ENCODE measurements at regions not wholly inside any gene's neighbourhood (a gene's known extent, or its start where the extent isn't known, plus 50 kb on each side); places are given as distances from the start of the nearest gene placed in this dataset.
A peak's percentile ranks its signal among the peaks of the same experiment; 100 is the strongest.

DNA sequence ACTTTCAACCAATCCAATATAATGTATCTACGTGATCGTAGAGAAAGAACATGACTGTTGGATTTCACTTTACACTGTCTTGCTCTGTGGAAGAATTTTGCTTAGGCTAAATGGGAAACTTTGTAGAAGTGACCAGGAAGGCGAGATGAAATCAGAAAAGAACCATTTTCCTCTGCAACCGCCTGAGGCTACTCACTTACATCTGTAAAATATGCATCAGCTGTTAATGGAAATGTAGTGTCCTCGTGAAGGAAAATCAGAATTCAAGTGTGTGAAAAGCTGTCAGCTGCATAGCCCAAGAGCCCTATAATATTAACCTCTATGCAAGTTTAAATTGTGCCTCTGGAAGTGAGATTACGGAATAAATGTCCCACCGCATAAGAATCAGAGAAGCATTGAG, 277.9 kb downstream of the C6orf118 start:
- no peak overlapping the region for H3K9ac ChIP-seq
- H2AFZ ChIP-seq, result peak overlapping the region; percentile 35
- no peaks in the 10 kb centered on the region for H4K20me1 ChIP-seq (ENCODE audit: insufficient read depth)
- 35 to 37% methylated on average over 7 of the region's 7 CpGs for WGBS, 2 experiments (ENCODE audit: low coverage in 1 of 2, low lambda C conversion rate in 2 of 2, missing lambda C conversion rate in 2 of 2)
- TF ChIP-seq EZH2 (IDR thresholded peaks at IDR 0.05; ENCODE audit: insufficient read depth, poor library complexity, severe bottlenecking) (no peak), EZH2phosphoT487 (IDR thresholded peaks at IDR 0.05; ENCODE audit: insufficient read depth, low read depth) (no peak)
- no peak overlapping the region for H3K4me2 ChIP-seq (ENCODE audit: unreplicated experiment)
- no peak overlapping the region for H3K4me3 ChIP-seq
- no peaks in the 10 kb centered on the region for H3K79me2 ChIP-seq (ENCODE audit: insufficient read depth)
- H3F3A ChIP-seq (ENCODE audit: insufficient read depth), result no peaks in the 10 kb centered on the region
- no peaks in the 10 kb centered on the region for H3K9me2 ChIP-seq (ENCODE audit: insufficient read depth)
- no peak overlapping the region for H3K27ac ChIP-seq
- H3K27me3 ChIP-seq (replicated peaks; ENCODE audit: insufficient read depth), result no peaks in the 10 kb centered on the region
- H3K4me1 ChIP-seq (ENCODE audit: insufficient read depth), result peaks cover 14% of the 10 kb centered on the region
- DNase-seq, result peak; percentile 9
- in situ Hi-C loops (cut with MboI), result no loop called here
- no peaks in the 10 kb centered on the region for H3K9me3 ChIP-seq (ENCODE audit: low read depth)
- no peaks in the 10 kb centered on the region for H3K36me3 ChIP-seq (ENCODE audit: low read depth)

DNA sequence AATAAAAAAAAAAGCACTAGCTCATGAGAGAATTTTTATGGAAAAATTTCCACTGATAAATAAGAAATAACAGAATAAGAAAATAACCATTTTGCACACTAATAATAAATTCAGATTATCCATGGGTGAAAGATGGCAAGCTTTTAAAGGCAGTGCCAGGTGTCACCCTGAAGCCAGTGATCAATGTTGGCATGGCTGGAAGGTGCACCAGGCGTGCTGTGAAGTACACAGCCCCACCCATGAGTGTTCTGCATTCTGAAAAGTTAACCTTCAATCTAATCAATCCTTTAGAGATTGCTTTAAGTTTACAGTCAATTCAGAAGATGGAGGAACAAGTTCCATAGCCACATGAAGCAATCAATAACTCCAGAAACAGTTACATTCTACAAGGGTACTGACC, 284.4 kb downstream of the C6orf118 start:
- no peaks in the 10 kb centered on the region for H3K79me2 ChIP-seq (ENCODE audit: insufficient read depth)
- no peaks in the 10 kb centered on the region for H3K4me1 ChIP-seq (ENCODE audit: insufficient read depth)
- no peak for DNase-seq
- H3K27me3 ChIP-seq (replicated peaks; ENCODE audit: insufficient read depth), result no peaks in the 10 kb centered on the region
- H3K4me2 ChIP-seq (ENCODE audit: unreplicated experiment), result no peak overlapping the region
- H4K20me1 ChIP-seq (ENCODE audit: insufficient read depth), result no peaks in the 10 kb centered on the region
- H2AFZ ChIP-seq, result no peak overlapping the region
- H3F3A ChIP-seq (ENCODE audit: insufficient read depth), result no peaks in the 10 kb centered on the region
- TF ChIP-seq EZH2 (IDR thresholded peaks at IDR 0.05; ENCODE audit: insufficient read depth, poor library complexity, severe bottlenecking) (no peak), EZH2phosphoT487 (IDR thresholded peaks at IDR 0.05; ENCODE audit: insufficient read depth, low read depth) (no peak)
- H3K9me3 ChIP-seq (ENCODE audit: low read depth), result no peaks in the 10 kb centered on the region
- no peak overlapping the region for H3K4me3 ChIP-seq
- H3K27ac ChIP-seq, result no peak overlapping the region
- WGBS, 2 experiments (ENCODE audit: low coverage in 1 of 2, low lambda C conversion rate in 2 of 2, missing lambda C conversion rate in 2 of 2), result 34 to 50% methylated on average over 1 of the region's 1 CpG
- no peaks in the 10 kb centered on the region for H3K36me3 ChIP-seq (ENCODE audit: low read depth)
- in situ Hi-C loops (cut with MboI), result no loop called here
- no peak overlapping the region for H3K9ac ChIP-seq
- H3K9me2 ChIP-seq (ENCODE audit: insufficient read depth), result no peaks in the 10 kb centered on the region

DNA sequence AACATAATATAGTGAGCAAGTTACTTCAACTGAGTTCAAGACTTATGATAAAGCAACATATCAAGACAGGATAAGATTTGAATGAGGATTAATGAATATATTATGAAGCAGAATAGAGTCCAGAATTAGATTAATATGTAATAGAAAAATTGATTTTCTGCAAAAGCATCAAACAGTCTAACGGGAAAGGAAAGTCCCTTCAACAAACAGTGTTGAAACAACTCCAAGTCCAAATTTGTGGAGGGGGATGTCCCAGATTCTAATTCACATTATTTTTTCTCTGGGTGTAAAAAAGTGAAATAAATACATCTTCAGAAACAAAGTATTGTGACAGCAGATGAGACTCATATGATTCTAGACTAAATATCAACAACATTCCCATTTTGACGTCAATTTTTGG, 289.7 kb downstream of the C6orf118 start:
- H3K9me2 ChIP-seq (ENCODE audit: insufficient read depth), result no peaks in the 10 kb centered on the region
- no peaks in the 10 kb centered on the region for H3F3A ChIP-seq (ENCODE audit: insufficient read depth)
- no peak overlapping the region for H3K27ac ChIP-seq
- no peaks in the 10 kb centered on the region for H4K20me1 ChIP-seq (ENCODE audit: insufficient read depth)
- no peak for TF ChIP-seq EZH2 (IDR thresholded peaks at IDR 0.05; ENCODE audit: insufficient read depth, poor library complexity, severe bottlenecking)
- no peak for TF ChIP-seq EZH2phosphoT487 (IDR thresholded peaks at IDR 0.05; ENCODE audit: insufficient read depth, low read depth)
- H3K4me3 ChIP-seq, result no peak overlapping the region
- no peak overlapping the region for H3K4me2 ChIP-seq (ENCODE audit: unreplicated experiment)
- 23 to 29% methylated on average over 2 of the region's 2 CpGs for WGBS, 2 experiments (ENCODE audit: low coverage in 1 of 2, low lambda C conversion rate in 2 of 2, missing lambda C conversion rate in 2 of 2)
- no peak for DNase-seq
- no peak overlapping the region for H3K9ac ChIP-seq
- no peaks in the 10 kb centered on the region for H3K4me1 ChIP-seq (ENCODE audit: insufficient read depth)
- no peaks in the 10 kb centered on the region for H3K27me3 ChIP-seq (replicated peaks; ENCODE audit: insufficient read depth)
- no peaks in the 10 kb centered on the region for H3K79me2 ChIP-seq (ENCODE audit: insufficient read depth)
- H3K36me3 ChIP-seq (ENCODE audit: low read depth), result no peaks in the 10 kb centered on the region
- in situ Hi-C loops (cut with MboI), result no loop called here
- H2AFZ ChIP-seq, result no peak overlapping the region
- no peaks in the 10 kb centered on the region for H3K9me3 ChIP-seq (ENCODE audit: low read depth)

DNA sequence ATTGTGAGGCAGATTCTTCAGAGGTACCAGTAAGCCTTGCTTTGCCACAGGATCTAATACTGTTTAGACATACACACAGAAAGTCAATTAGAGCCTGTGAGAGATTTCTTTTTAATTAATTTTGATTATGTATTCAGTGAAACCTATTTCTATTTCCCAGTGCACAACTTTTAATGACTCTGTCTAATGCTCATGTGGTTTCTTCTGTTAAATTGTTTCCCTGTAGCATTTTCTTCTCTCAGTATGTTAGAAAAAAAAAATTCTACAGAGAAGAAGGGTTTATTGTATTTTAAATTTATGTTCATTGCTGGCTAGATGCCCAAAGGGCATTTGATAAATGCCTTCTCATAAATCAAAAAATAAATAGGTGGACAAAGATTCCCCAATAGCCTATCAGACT, 293.7 kb downstream of the C6orf118 start:
- Histone ChIP-seq H3K4me2 (ENCODE audit: unreplicated experiment) (no peak overlapping the region), H3K4me1 (ENCODE audit: insufficient read depth) (peaks cover 26% of the 10 kb centered on the region), H3K36me3 (ENCODE audit: low read depth) (no peaks in the 10 kb centered on the region), H3K27me3 (replicated peaks; ENCODE audit: insufficient read depth) (no peaks in the 10 kb centered on the region), H3K9me2 (ENCODE audit: insufficient read depth) (no peaks in the 10 kb centered on the region), H3K27ac (no peak overlapping the region), H3K9me3 (ENCODE audit: low read depth) (no peaks in the 10 kb centered on the region), H2AFZ (no peak overlapping the region), H3F3A (ENCODE audit: insufficient read depth) (peaks cover 25% of the 10 kb centered on the region), H3K4me3 (no peak overlapping the region), H3K79me2 (ENCODE audit: insufficient read depth) (no peaks in the 10 kb centered on the region), H3K9ac (no peak overlapping the region), H4K20me1 (ENCODE audit: insufficient read depth) (no peaks in the 10 kb centered on the region)
- in situ Hi-C loops (cut with MboI), result no loop called here
- TF ChIP-seq EZH2phosphoT487 (IDR thresholded peaks at IDR 0.05; ENCODE audit: insufficient read depth, low read depth) (no peak), EZH2 (IDR thresholded peaks at IDR 0.05; ENCODE audit: insufficient read depth, poor library complexity, severe bottlenecking) (no peak)
- DNase-seq, result no peak

DNA sequence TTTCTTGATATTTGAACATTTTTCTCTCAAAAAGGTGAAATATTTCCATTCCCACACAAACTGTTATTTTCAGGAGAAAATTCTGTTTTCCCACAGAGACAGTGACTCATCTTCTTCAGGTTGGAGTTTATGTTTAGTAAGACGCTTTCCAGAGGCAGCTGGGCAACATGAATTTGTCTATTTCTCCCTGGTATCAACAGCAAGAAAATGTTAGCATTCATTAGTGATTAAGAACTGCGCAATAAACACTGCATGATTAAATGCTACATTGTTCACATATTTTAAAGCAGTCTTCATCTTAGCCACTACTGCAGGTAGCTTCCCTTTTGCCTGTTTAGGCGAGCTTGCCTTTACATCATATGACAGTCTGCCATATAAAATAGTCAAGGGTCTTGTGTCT, 295.7 kb downstream of the C6orf118 start:
- no peaks in the 10 kb centered on the region for H3K79me2 ChIP-seq (ENCODE audit: insufficient read depth)
- in situ Hi-C loops (cut with MboI), result no loop called here
- H3K4me1 ChIP-seq (ENCODE audit: insufficient read depth), result peaks cover 43% of the 10 kb centered on the region
- TF ChIP-seq EZH2phosphoT487 (IDR thresholded peaks at IDR 0.05; ENCODE audit: insufficient read depth, low read depth) (no peak), EZH2 (IDR thresholded peaks at IDR 0.05; ENCODE audit: insufficient read depth, poor library complexity, severe bottlenecking) (no peak)
- DNase-seq, result peak; percentile 58
- no peaks in the 10 kb centered on the region for H4K20me1 ChIP-seq (ENCODE audit: insufficient read depth)
- 0 out of 2 replicates have a peak overlapping the region, but pooled peaks have one; percentile 28 for H3K27ac ChIP-seq
- H3K9me3 ChIP-seq (ENCODE audit: low read depth), result no peaks in the 10 kb centered on the region
- no peak overlapping the region for H2AFZ ChIP-seq
- no peaks in the 10 kb centered on the region for H3K27me3 ChIP-seq (replicated peaks; ENCODE audit: insufficient read depth)
- no peak overlapping the region for H3K9ac ChIP-seq
- WGBS, 2 experiments (ENCODE audit: low coverage in 1 of 2, low lambda C conversion rate in 2 of 2, missing lambda C conversion rate in 2 of 2), result 49 to 60% methylated on average over 3 of the region's 3 CpGs
- H3K4me3 ChIP-seq, result no peak overlapping the region
- H3K36me3 ChIP-seq (ENCODE audit: low read depth), result no peaks in the 10 kb centered on the region
- H3K4me2 ChIP-seq (ENCODE audit: unreplicated experiment), result peak overlapping the region; percentile 7
- no peaks in the 10 kb centered on the region for H3K9me2 ChIP-seq (ENCODE audit: insufficient read depth)
- peaks cover 42% of the 10 kb centered on the region for H3F3A ChIP-seq (ENCODE audit: insufficient read depth)
